ENCODE measurements at regions not wholly inside any gene's neighbourhood (a gene's known extent, or its start where the extent isn't known, plus 50 kb on each side); places are given as distances from the start of the nearest gene placed in this dataset.

DNA sequence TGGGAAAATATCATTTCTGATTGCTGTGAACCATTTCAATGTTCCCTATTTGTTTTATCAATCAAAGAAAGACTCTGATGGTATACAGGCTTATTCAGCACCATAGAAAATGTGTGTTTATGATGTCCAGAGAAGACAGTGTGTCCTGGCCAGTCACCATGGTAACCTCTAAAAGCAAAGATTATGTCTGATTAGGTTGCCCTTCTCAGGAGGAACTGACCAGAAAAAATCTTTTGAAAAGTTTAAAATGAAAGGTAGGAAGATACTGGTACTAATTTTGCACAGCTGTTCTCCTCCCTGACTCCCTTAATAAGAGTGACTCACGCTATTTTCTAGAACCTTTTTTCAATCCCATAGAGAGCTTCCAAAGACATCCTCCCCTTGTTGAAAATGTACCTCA is 391.8 kb upstream of the DCN start:
- TF ChIP-seq POLR2A (IDR thresholded peaks at IDR 0.05): no peak
- TF ChIP-seq, protein P1, sequence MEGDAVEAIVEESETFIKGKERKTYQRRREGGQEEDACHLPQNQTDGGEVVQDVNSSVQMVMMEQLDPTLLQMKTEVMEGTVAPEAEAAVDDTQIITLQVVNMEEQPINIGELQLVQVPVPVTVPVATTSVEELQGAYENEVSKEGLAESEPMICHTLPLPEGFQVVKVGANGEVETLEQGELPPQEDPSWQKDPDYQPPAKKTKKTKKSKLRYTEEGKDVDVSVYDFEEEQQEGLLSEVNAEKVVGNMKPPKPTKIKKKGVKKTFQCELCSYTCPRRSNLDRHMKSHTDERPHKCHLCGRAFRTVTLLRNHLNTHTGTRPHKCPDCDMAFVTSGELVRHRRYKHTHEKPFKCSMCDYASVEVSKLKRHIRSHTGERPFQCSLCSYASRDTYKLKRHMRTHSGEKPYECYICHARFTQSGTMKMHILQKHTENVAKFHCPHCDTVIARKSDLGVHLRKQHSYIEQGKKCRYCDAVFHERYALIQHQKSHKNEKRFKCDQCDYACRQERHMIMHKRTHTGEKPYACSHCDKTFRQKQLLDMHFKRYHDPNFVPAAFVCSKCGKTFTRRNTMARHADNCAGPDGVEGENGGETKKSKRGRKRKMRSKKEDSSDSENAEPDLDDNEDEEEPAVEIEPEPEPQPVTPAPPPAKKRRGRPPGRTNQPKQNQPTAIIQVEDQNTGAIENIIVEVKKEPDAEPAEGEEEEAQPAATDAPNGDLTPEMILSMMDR (IDR thresholded peaks at IDR 0.05): no peak
